GM12891 (cell line): ENCODE measurements at regions not wholly inside any gene's neighbourhood (a gene's known extent, or its start where the extent isn't known, plus 50 kb on each side); places are given as distances from the start of the nearest gene placed in this dataset.

Experiments
- POLR2A ChIP-seq: IDR thresholded peaks from 2 replicates; pipeline ENCODE4 v1.6.1; 2011; ENCODE audit warnings: low read depth, low read length, control low read depth
- POLR2AphosphoS5 ChIP-seq: IDR thresholded peaks from 2 replicates; pipeline ENCODE4 v1.6.1; 2011; ENCODE audit warnings: low read depth, low read length, control low read depth
- SPI1 ChIP-seq: IDR thresholded peaks from 2 replicates; pipeline ENCODE4 v1.6.1; 2011; ENCODE audit warnings: low read depth, low read length, control low read depth
- TAF1 ChIP-seq: IDR thresholded peaks from 2 replicates; pipeline ENCODE4 v1.6.1; 2011; ENCODE audit warnings: low read depth, low read length, control low read depth

DNA sequence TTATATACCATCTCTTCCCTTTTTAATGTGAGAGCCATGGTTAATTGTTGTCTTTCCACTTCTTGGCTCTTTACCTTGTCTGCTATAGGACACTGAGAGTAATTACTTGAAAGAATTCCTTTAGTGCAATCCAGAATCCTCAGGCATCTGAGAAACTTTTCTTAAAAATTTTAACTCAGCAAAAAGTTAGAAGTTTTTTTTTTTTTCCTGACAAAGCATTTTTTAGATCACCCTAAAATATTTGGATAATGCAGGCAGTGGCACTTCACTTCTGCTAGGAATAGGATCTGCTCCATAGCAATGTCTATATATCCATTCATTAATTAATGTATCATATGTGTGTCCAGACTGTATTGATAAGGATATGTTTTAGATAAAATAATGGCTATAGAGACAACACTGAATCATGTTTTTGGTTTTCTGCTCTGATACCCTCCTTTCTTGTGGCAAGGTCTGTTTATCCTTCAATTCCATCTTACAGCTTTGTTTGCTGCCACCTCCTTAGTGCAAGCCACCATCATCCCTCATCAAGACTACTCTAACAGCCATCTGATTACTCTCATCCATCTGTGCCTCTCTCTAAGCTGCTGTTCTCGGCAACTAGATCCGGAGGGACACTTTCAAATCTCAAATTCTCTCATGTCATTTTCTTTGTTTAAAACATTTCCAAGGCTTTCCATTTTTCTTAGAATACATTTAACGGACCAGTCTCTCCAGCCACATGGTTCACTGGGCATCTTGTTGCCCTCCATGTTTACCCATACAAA, 563.5 kb downstream of the EDEM1 start:
- no peak for TF ChIP-seq POLR2AphosphoS5
- TF ChIP-seq POLR2A, result no peak
- TF ChIP-seq TAF1, result no peak
- TF ChIP-seq SPI1, result no peak
